Hepatocyte (in vitro differentiated cells): ENCODE measurements at regions not wholly inside any gene's neighbourhood (a gene's known extent, or its start where the extent isn't known, plus 50 kb on each side); places are given as distances from the start of the nearest gene placed in this dataset.
"Not testable (repeated sequence)": the region's sequence is repeated elsewhere in the genome, so short reads cannot be mapped to it uniquely, and the experiment has no call there.

Experiments
- DNase-seq: peaks from one replicate; pipeline ENCODE4 v3.0.0-alpha.2; 2016; ENCODE audit warnings: low spot score
- H2AFZ ChIP-seq: fragments of 200-600 bp; sonication (generic); 2 replicates; pipeline ENCODE4 v1.6.0; 2016; ENCODE audit warnings: antibody characterized with exemption, mild to moderate bottlenecking
- H3K27ac ChIP-seq: fragments of 200-600 bp; sonication (generic); 2 replicates; pipeline ENCODE4 v1.5.1; 2016; ENCODE audit warnings: mild to moderate bottlenecking
- H3K27me3 ChIP-seq: fragments of 200-600 bp; sonication (generic); 2 replicates; pipeline ENCODE4 v1.6.1; 2016
- H3K36me3 ChIP-seq: fragments of 200-600 bp; sonication (generic); replicated peaks from 2 replicates; pipeline ENCODE4 v1.5.1; 2016; ENCODE audit warnings: low read depth; ENCODE audit not compliant: insufficient read depth
- H3K4me1 ChIP-seq: fragments of 200-600 bp; sonication (generic); 2 replicates; pipeline ENCODE4 v1.5.1; 2016; ENCODE audit warnings: mild to moderate bottlenecking, moderate library complexity; ENCODE audit not compliant: insufficient read depth
- H3K4me2 ChIP-seq: fragments of 200-600 bp; sonication (generic); 2 replicates; pipeline ENCODE4 v1.6.0; 2016
- H3K4me3 ChIP-seq: fragments of 200-600 bp; sonication (generic); 2 replicates; pipeline ENCODE4 v1.5.1; 2016; ENCODE audit warnings: mild to moderate bottlenecking
- H3K79me2 ChIP-seq: fragments of 200-600 bp; sonication (generic); 2 replicates; pipeline ENCODE4 v1.6.0; 2017; ENCODE audit warnings: mild to moderate bottlenecking
- H3K9me2 ChIP-seq: fragments of 200-600 bp; sonication (generic); replicated peaks from 2 replicates; pipeline ENCODE4 v1.6.0; 2017; ENCODE audit warnings: mild to moderate bottlenecking; ENCODE audit not compliant: insufficient read depth
- H3K9me3 ChIP-seq: fragments of 200-600 bp; sonication (generic); 2 replicates; pipeline ENCODE4 v1.5.1; 2016; ENCODE audit warnings: low read depth, mild to moderate bottlenecking
- H4K20me1 ChIP-seq: fragments of 200-600 bp; sonication (generic); 2 replicates; pipeline ENCODE4 v1.6.0; 2016; ENCODE audit warnings: mild to moderate bottlenecking; ENCODE audit not compliant: insufficient read depth, poor library complexity, severe bottlenecking
- CTCF ChIP-seq: fragments of 200-600 bp; sonication (generic); IDR thresholded peaks from 2 replicates; pipeline ENCODE4 v1.5.1; 2016; ENCODE audit warnings: antibody characterized with exemption, mild to moderate bottlenecking; ENCODE audit not compliant: poor library complexity
- EZH2 ChIP-seq: fragments of 200-600 bp; sonication (generic); IDR thresholded peaks from 2 replicates; pipeline ENCODE4 v1.6.1; 2016; ENCODE audit warnings: antibody characterized with exemption, mild to moderate bottlenecking, borderline replicate concordance
- EZH2phosphoT487 ChIP-seq: fragments of 200-600 bp; sonication (generic); IDR thresholded peaks from one replicate; pipeline ENCODE4 v1.6.1; 2018; ENCODE audit warnings: antibody characterized with exemption, mild to moderate bottlenecking, low read depth, moderate library complexity; ENCODE audit not compliant: unreplicated experiment, severe bottlenecking
- WGBS: methylation state at CpG from one replicate; pipeline ENCODE4 v1.1.6; 2016; ENCODE audit warnings: low lambda C conversion rate; ENCODE audit errors: missing lambda C conversion rate; 5-methylcytosine and 5-hydroxymethylcytosine counted together

- peak overlapping the region; percentile 87 for H3K27ac ChIP-seq
Measured at GRCh38 chr11:71153005-71153390, 99.4 kb downstream of the SHANK2 start.

GRCh38 chr11:71152312-71153004 lies 99.9 kb downstream of the SHANK2 start:
- DNase-seq, H3K9me2 ChIP-seq, H3K79me2 ChIP-seq, H4K20me1 ChIP-seq, H2AFZ ChIP-seq, H3K9me3 ChIP-seq, H3K4me3 ChIP-seq, H3K27me3 ChIP-seq, H3K36me3 ChIP-seq: not testable (repeated sequence)
- Histone ChIP-seq H3K4me2 (peak overlapping the region; percentile 79), H3K27ac (peak overlapping the region; percentile 87), H3K4me1 (peaks cover 12% of the 10 kb centered on the region)
- 61% methylated on average over 15 of the region's 15 CpGs for WGBS

More at GRCh38 chr11:71153005-71153390, 99.4 kb downstream of the SHANK2 start:
- Histone ChIP-seq H3K9me3 (no peaks in the 10 kb centered on the region), H3K4me2 (peak overlapping the region; percentile 79), H3K36me3 (no peaks in the 10 kb centered on the region), H3K79me2 (peaks cover 4% of the 10 kb centered on the region), H2AFZ (no peak overlapping the region), H3K27me3 (no peaks in the 10 kb centered on the region), H3K4me3 (peak overlapping the region; percentile 20), H3K9me2 (no peaks in the 10 kb centered on the region), H4K20me1 (no peaks in the 10 kb centered on the region), H3K4me1 (peaks cover 12% of the 10 kb centered on the region)
- DNase-seq, result peak; percentile 64
- 2% methylated on average over 14 of the region's 15 CpGs for WGBS
- TF ChIP-seq EZH2 (no peak), EZH2phosphoT487 (no peak), CTCF (no peak)

GRCh38 chr11:71151561-71151960 lies 100.8 kb downstream of the SHANK2 start:
- Histone ChIP-seq H2AFZ (no peak overlapping the region), H3K36me3 (no peaks in the 10 kb centered on the region), H3K9me2 (no peaks in the 10 kb centered on the region), H3K27ac (no peak overlapping the region), H3K9me3 (no peaks in the 10 kb centered on the region), H3K4me1 (peaks cover 12% of the 10 kb centered on the region), H4K20me1 (no peaks in the 10 kb centered on the region), H3K27me3 (no peaks in the 10 kb centered on the region), H3K79me2 (no peaks in the 10 kb centered on the region), H3K4me3 (no peak overlapping the region), H3K4me2 (no peak overlapping the region)
- TF ChIP-seq EZH2phosphoT487 (no peak), CTCF (no peak), EZH2 (no peak)
- 92% methylated on average over 14 of the region's 14 CpGs for WGBS
- DNase-seq, result no peak

- Histone ChIP-seq H2AFZ (no peak overlapping the region), H3K27me3 (no peaks in the 10 kb centered on the region), H3K9me3 (no peaks in the 10 kb centered on the region), H3K9me2 (no peaks in the 10 kb centered on the region), H3K27ac (no peak overlapping the region), H3K4me2 (no peak overlapping the region), H3K4me3 (no peak overlapping the region), H3K79me2 (no peaks in the 10 kb centered on the region), H3K4me1 (peaks cover 12% of the 10 kb centered on the region), H3K36me3 (no peaks in the 10 kb centered on the region), H4K20me1 (no peaks in the 10 kb centered on the region)
- DNase-seq, result no peak
- TF ChIP-seq CTCF, result no peak
- no peak for TF ChIP-seq EZH2
- no peak for TF ChIP-seq EZH2phosphoT487
- 85% methylated on average over 8 of the region's 8 CpGs for WGBS
Measured at GRCh38 chr11:71150859-71151258, 101.5 kb downstream of the SHANK2 start.
